Stomach (tissue), 4 donors: ENCODE measurements at regions not wholly inside any gene's neighbourhood (a gene's known extent, or its start where the extent isn't known, plus 50 kb on each side); places are given as distances from the start of the nearest gene placed in this dataset.
"Not testable (repeated sequence)": the region's sequence is repeated elsewhere in the genome, so short reads cannot be mapped to it uniquely, and the experiment has no call there.

Experiments
- CTCF ChIP-seq, 7 experiments: fragments of 450-650 bp in 4 of 7; fragments of 200-600 bp in 3 of 7; sonication (generic) in 3 of 7; IDR thresholded peaks; one replicate each; pipeline ENCODE4 v1.5.1; 2016 to 2019; ENCODE audit warnings: antibody characterized with exemption in 7 of 7, control low read depth in 2 of 7, mild to moderate bottlenecking in 1 of 7
- POLR2A ChIP-seq, 4 donors: fragments of 450-650 bp; IDR thresholded peaks; one replicate each; pipeline ENCODE4 v1.6.1; 2016; ENCODE audit warnings: antibody characterized with exemption in 4 of 4, control low read depth in 2 of 4, mild to moderate bottlenecking in 1 of 4, moderate library complexity in 1 of 4
- POLR2AphosphoS5 ChIP-seq, 3 donors: sonication (generic); formaldehyde crosslinking; IDR thresholded peaks; one replicate each; pipeline ENCODE4 v1.6.1; 2016; ENCODE audit warnings: antibody characterized with exemption in 3 of 3

GRCh38 chr13:90348477-90349136 lies 998.9 kb upstream of the MIR17HG start:
- not testable (repeated sequence) for TF ChIP-seq CTCF, POLR2AphosphoS5, POLR2A (IDR thresholded peaks at IDR 0.05)
